Lower lobe of right lung (tissue), 2 donors: ENCODE measurements at regions not wholly inside any gene's neighbourhood (a gene's known extent, or its start where the extent isn't known, plus 50 kb on each side); places are given as distances from the start of the nearest gene placed in this dataset.

ENCODE experiments used
- ATAC-seq, 2 donors: fragments of 200-7000 bp; cut with Tn5 transposase; one replicate each; pipeline ENCODE4 v1.9.1; 2020 to 2022; ENCODE audit warnings: mild to moderate bottlenecking in 2 of 2, moderate library complexity in 2 of 2
- DNase-seq: peaks from one replicate; pipeline ENCODE4 v3.0.0-alpha.2; 2020
- H3K27ac ChIP-seq: fragments of 200-600 bp; one replicate; pipeline ENCODE4 v1.8.0; 2022
- H3K27me3 ChIP-seq: fragments of 200-600 bp; one replicate; pipeline ENCODE4 v1.8.0; 2022; ENCODE audit warnings: low read depth
- H3K36me3 ChIP-seq: fragments of 200-600 bp; one replicate; pipeline ENCODE4 v1.8.0; 2022; ENCODE audit warnings: mild to moderate bottlenecking
- H3K4me1 ChIP-seq: fragments of 200-600 bp; one replicate; pipeline ENCODE4 v1.8.0; 2022
- H3K4me3 ChIP-seq: fragments of 200-600 bp; one replicate; pipeline ENCODE4 v1.8.0; 2022; ENCODE audit warnings: mild to moderate bottlenecking
- H3K9me3 ChIP-seq: fragments of 200-600 bp; one replicate; pipeline ENCODE4 v1.8.0; 2022
- CTCF ChIP-seq: fragments of 200-600 bp; IDR thresholded peaks from one replicate; pipeline ENCODE4 v1.8.0; 2022; ENCODE audit warnings: antibody characterized with exemption, mild to moderate bottlenecking
- intact Hi-C: fragments of 100-400 bp; cut with DNase I; formaldehyde crosslinking; loops from one replicate; pipeline ENCODE4 v1.11.0; 2022
- donor health status: DM: no; HTN: yes; CAD: no; lungs with severe emphysema.

GRCh38 chr2:147589127-147589526 lies 255.7 kb upstream of the ACVR2A start:
- no peaks in the 10 kb centered on the region for H3K27me3 ChIP-seq
- ATAC-seq (no peak), DNase-seq (no peak)
- intact Hi-C loops, result no loop called here
- H3K4me3 ChIP-seq, result no peak overlapping the region
- H3K36me3 ChIP-seq, result no peaks in the 10 kb centered on the region
- no peaks in the 10 kb centered on the region for H3K9me3 ChIP-seq
- H3K27ac ChIP-seq, result no peak overlapping the region
- H3K4me1 ChIP-seq, result no peaks in the 10 kb centered on the region
- no peak for TF ChIP-seq CTCF

GRCh38 chr2:147588191-147588590 lies 256.6 kb upstream of the ACVR2A start:
- Histone ChIP-seq H3K9me3 (no peaks in the 10 kb centered on the region), H3K27me3 (no peaks in the 10 kb centered on the region), H3K4me1 (no peaks in the 10 kb centered on the region), H3K4me3 (no peak overlapping the region), H3K27ac (no peak overlapping the region), H3K36me3 (no peaks in the 10 kb centered on the region)
- no peak for ATAC-seq
- no peak for DNase-seq
- TF ChIP-seq CTCF, result no peak
- intact Hi-C loops, result no loop called here

GRCh38 chr2:147578529-147578928 lies 266.3 kb upstream of the ACVR2A start:
- no peak overlapping the region for H3K4me3 ChIP-seq
- DNase-seq, result no peak
- no peak for ATAC-seq
- TF ChIP-seq CTCF, result no peak
- no peak overlapping the region for H3K27ac ChIP-seq
- no peaks in the 10 kb centered on the region for H3K9me3 ChIP-seq
- H3K4me1 ChIP-seq, result no peaks in the 10 kb centered on the region
- H3K36me3 ChIP-seq, result no peaks in the 10 kb centered on the region
- H3K27me3 ChIP-seq, result no peaks in the 10 kb centered on the region
- intact Hi-C loops, result no loop called here

- H3K27ac ChIP-seq, result no peak overlapping the region
- no peaks in the 10 kb centered on the region for H3K27me3 ChIP-seq
- H3K36me3 ChIP-seq, result no peaks in the 10 kb centered on the region
- intact Hi-C loops, result no loop called here
- TF ChIP-seq CTCF, result no peak
- no peak overlapping the region for H3K4me3 ChIP-seq
- no peaks in the 10 kb centered on the region for H3K9me3 ChIP-seq
- no peaks in the 10 kb centered on the region for H3K4me1 ChIP-seq
- DNase-seq, result no peak
- no peak for ATAC-seq
These were observed 266.8 kb upstream of the ACVR2A start for GRCh38 chr2:147577998-147578380.

- H3K4me3 ChIP-seq, result no peak overlapping the region
- ATAC-seq (no peak), DNase-seq (no peak)
- H3K27me3 ChIP-seq, result no peaks in the 10 kb centered on the region
- H3K27ac ChIP-seq, result no peak overlapping the region
- no peaks in the 10 kb centered on the region for H3K4me1 ChIP-seq
- no peaks in the 10 kb centered on the region for H3K36me3 ChIP-seq
- no peak for TF ChIP-seq CTCF
- H3K9me3 ChIP-seq, result no peaks in the 10 kb centered on the region
- intact Hi-C loops, result no loop called here
These were observed 267.4 kb upstream of the ACVR2A start for GRCh38 chr2:147577323-147577997.
